Glomerular visceral epithelial cell (primary cell): ENCODE measurements at regions not wholly inside any gene's neighbourhood (a gene's known extent, or its start where the extent isn't known, plus 50 kb on each side); places are given as distances from the start of the nearest gene placed in this dataset.

ENCODE experiments used
- DNase-seq: peaks from one replicate; pipeline ENCODE4 v3.0.0-alpha.2; 2016; ENCODE audit errors: extremely low spot score

DNA sequence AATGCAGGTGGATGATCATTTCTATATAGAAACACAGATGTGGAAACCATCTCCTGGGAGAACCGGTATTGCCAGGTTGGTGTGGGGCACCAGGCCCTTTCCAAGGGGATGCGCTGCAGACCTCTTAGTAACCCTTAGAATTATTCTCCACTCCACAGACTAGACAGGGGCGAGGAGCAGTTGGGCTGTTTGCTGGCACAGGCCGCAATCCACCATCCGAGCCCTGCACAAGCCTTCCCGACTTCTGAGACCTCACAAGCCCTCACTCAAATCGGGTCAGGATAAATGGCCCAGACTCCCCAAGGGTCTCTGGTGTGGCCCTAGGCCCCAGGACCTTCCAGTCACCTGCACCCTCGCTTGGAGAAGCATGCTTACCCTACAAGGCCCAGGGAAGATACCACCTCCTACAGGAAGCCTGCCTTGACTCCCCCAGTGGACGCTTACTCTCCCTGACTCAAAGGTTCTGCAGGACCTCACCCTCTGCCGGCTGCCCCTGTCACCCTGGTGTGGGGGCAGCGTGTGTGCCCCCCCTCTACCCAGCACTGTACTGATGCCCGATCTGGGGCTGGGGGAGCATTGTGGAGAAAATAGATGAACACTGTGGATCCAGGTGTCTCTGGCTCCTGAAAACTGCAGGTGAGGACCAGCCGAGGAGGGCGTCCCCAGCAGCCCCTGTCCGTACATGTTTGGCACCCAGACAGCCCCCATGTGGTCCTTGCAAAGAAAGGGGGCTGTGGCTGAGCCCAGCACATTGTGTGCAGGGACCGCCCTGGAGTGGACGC lies 49.8 kb upstream of the ACSF3 start:
- no peak for DNase-seq
